ENCODE measurements at regions not wholly inside any gene's neighbourhood (a gene's known extent, or its start where the extent isn't known, plus 50 kb on each side); places are given as distances from the start of the nearest gene placed in this dataset.
"Not testable (repeated sequence)": the region's sequence is repeated elsewhere in the genome, so short reads cannot be mapped to it uniquely, and the experiment has no call there.

- H3K4me3 ChIP-seq (replicated peaks; ENCODE audit: low read depth, low read length): no peak overlapping the region
- DNase-seq (ENCODE audit: extremely low read depth, low read depth): no peak
These were observed 1585.2 kb downstream of the EFNA5 start for GRCh38 chr5:106085556-106085955.

DNA sequence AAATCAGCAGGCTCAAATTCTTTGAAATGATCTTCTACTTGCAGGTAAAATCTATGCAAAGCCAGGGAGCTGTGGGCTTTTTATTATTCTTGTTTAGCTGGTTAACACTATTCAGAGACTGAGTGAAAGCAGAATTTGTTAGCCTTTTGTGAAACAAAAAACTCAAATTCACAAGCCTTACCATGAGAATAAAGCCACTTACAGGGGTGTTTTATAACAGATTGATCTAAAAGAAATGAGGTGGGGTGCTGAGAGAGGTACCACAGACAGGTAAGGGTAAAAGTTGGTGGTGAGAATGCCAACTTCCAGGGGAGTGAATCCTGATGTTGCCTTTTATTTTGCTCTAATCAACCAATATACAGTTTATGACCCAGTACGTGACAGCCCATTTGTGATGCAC is 1585.6 kb downstream of the EFNA5 start:
- no peak overlapping the region for H3K4me3 ChIP-seq (replicated peaks; ENCODE audit: low read depth, low read length)

More at GRCh38 chr5:106085556-106085955, 1585.2 kb downstream of the EFNA5 start:
- TF ChIP-seq, protein P1, sequence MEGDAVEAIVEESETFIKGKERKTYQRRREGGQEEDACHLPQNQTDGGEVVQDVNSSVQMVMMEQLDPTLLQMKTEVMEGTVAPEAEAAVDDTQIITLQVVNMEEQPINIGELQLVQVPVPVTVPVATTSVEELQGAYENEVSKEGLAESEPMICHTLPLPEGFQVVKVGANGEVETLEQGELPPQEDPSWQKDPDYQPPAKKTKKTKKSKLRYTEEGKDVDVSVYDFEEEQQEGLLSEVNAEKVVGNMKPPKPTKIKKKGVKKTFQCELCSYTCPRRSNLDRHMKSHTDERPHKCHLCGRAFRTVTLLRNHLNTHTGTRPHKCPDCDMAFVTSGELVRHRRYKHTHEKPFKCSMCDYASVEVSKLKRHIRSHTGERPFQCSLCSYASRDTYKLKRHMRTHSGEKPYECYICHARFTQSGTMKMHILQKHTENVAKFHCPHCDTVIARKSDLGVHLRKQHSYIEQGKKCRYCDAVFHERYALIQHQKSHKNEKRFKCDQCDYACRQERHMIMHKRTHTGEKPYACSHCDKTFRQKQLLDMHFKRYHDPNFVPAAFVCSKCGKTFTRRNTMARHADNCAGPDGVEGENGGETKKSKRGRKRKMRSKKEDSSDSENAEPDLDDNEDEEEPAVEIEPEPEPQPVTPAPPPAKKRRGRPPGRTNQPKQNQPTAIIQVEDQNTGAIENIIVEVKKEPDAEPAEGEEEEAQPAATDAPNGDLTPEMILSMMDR (IDR thresholded peaks at IDR 0.05; ENCODE audit: low read depth, low read length, missing control alignments): no peak

GRCh38 chr5:106080535-106080934 is 1590.2 kb downstream of the EFNA5 start:
- no peak for DNase-seq (ENCODE audit: extremely low read depth, low read depth)

More for the DNA sequence above, 1585.6 kb downstream of the EFNA5 start:
- DNase-seq (ENCODE audit: extremely low read depth, low read depth): no peak
- TF ChIP-seq, protein P1 (IDR thresholded peaks at IDR 0.05; ENCODE audit: low read depth, low read length, missing control alignments): no peak

DNA sequence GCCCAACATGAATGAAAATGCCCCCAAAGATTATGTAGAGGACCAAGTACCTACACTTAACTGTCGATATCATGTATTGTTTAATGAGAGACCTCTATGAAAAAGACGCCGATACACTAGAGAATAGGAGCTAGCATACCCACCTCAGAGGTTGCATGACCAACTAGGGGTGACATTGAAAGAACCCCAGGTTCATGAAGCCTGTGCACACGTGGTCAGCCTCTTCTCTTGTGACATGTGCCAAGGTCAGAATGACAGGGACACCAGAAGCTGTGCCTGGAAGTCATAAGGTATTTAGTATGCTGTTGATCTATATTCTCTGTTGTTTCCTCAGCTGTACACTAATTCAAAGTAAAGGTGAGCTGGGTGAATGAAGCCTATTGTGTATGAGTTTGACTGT is 1594.1 kb downstream of the EFNA5 start:
- TF ChIP-seq, protein P1 (IDR thresholded peaks at IDR 0.05; ENCODE audit: low read depth, low read length, missing control alignments): no peak

More at GRCh38 chr5:106080535-106080934, 1590.2 kb downstream of the EFNA5 start:
- no peak overlapping the region for H3K4me3 ChIP-seq (replicated peaks; ENCODE audit: low read depth, low read length)
- TF ChIP-seq, protein P1 (IDR thresholded peaks at IDR 0.05; ENCODE audit: low read depth, low read length, missing control alignments): no peak

DNA sequence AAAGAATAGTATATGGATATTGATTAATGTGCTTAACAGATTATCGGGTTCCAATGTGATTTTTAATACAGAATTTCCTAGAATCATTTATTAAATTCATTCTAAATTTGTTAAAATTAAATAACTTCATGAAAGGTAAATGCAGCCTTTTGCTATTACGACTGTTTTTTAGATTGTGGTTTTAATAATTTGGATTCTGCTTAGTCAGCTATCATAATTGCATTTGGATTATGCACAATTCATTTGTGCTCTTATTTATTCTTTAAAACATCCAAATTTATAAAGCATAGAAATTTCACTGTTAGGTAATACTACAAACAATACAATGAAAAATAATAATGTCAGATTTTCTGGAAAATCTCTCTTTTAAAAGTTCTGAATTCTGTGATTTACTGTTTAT is 1598.5 kb downstream of the EFNA5 start:
- no peak overlapping the region for H3K4me3 ChIP-seq (replicated peaks; ENCODE audit: low read depth, low read length)
- TF ChIP-seq, protein P1 (IDR thresholded peaks at IDR 0.05; ENCODE audit: low read depth, low read length, missing control alignments): no peak
- no peak for DNase-seq (ENCODE audit: extremely low read depth, low read depth)

More for the DNA sequence above, 1594.1 kb downstream of the EFNA5 start:
- no peak overlapping the region for H3K4me3 ChIP-seq (replicated peaks; ENCODE audit: low read depth, low read length)
- no peak for DNase-seq (ENCODE audit: extremely low read depth, low read depth)

- H3K4me3 ChIP-seq (replicated peaks; ENCODE audit: low read depth, low read length): no peak overlapping the region
- DNase-seq (ENCODE audit: extremely low read depth, low read depth): no peak
- TF ChIP-seq, protein P1 (IDR thresholded peaks at IDR 0.05; ENCODE audit: low read depth, low read length, missing control alignments): no peak
These were observed 1623.4 kb downstream of the EFNA5 start for GRCh38 chr5:106047341-106047740.

GRCh38 chr5:106032069-106032468 is 1638.7 kb downstream of the EFNA5 start:
- not testable (repeated sequence) for DNase-seq (ENCODE audit: extremely low read depth, low read depth); H3K4me3 ChIP-seq (replicated peaks; ENCODE audit: low read depth, low read length)

Measured in HFF-Myc (cell line).